ENCODE measurements at regions not wholly inside any gene's neighbourhood (a gene's known extent, or its start where the extent isn't known, plus 50 kb on each side); places are given as distances from the start of the nearest gene placed in this dataset.

- H3K27me3 ChIP-seq (ENCODE audit: control insufficient read depth, insufficient read depth, low read length) = no peaks in the 10 kb centered on the region
- H3K36me3 Mint-ChIP-seq = no peaks in the 10 kb centered on the region
- H3K9me3 ChIP-seq (ENCODE audit: control insufficient read depth, insufficient read depth, low read length) = no peaks in the 10 kb centered on the region
- intact Hi-C loops (cut with micrococcal nuclease) = no loop called here
- no peaks in the 10 kb centered on the region for H3K4me1 ChIP-seq (ENCODE audit: control insufficient read depth, insufficient read depth, low read length)
- peaks cover 5 to 9% of the 10 kb centered on the region in 2 donors for H3K9me3 Mint-ChIP-seq
- H3K27me3 Mint-ChIP-seq (ENCODE audit: low read depth in 2 of 2) = no peaks in the 10 kb centered on the region
- DNase-seq (no peak), ATAC-seq (no peak)
- no peak for TF ChIP-seq CTCF (IDR thresholded peaks at IDR 0.05)
- no peak overlapping the region for H3K27ac ChIP-seq (ENCODE audit: low read length)
- H3K27ac Mint-ChIP-seq = no peak overlapping the region
- no peaks in the 10 kb centered on the region for H3K4me1 Mint-ChIP-seq
- H3K4me3 ChIP-seq (ENCODE audit: low read length) = no peak overlapping the region
- no peaks in the 10 kb centered on the region for H3K36me3 ChIP-seq (ENCODE audit: control insufficient read depth, insufficient read depth, low read length)
- no peak overlapping the region for H3K4me3 Mint-ChIP-seq
Observed at GRCh38 chr11:43101113-43101512, 210.7 kb upstream of the API5 start.

- no peak for ATAC-seq
- no peaks in the 10 kb centered on the region for H3K27me3 ChIP-seq (ENCODE audit: control insufficient read depth, insufficient read depth, low read length)
- Mint-ChIP-seq H3K9me3 (peaks cover 9 to 10% of the 10 kb centered on the region in 2 donors), H3K4me1 (no peaks in the 10 kb centered on the region), H3K27me3 (ENCODE audit: low read depth in 2 of 2) (no peaks in the 10 kb centered on the region), H3K36me3 (no peaks in the 10 kb centered on the region), H3K4me3 (no peak overlapping the region), H3K27ac (no peak overlapping the region)
- H3K4me3 ChIP-seq (ENCODE audit: low read length) = no peak overlapping the region
- H3K36me3 ChIP-seq (ENCODE audit: control insufficient read depth, insufficient read depth, low read length) = no peaks in the 10 kb centered on the region
- no peak for DNase-seq
- no peak overlapping the region for H3K27ac ChIP-seq (ENCODE audit: low read length)
- no peaks in the 10 kb centered on the region for H3K4me1 ChIP-seq (ENCODE audit: control insufficient read depth, insufficient read depth, low read length)
- 55% methylated on average over 1 of the region's 1 CpG for WGBS (ENCODE audit: insufficient coverage)
- intact Hi-C loops (cut with micrococcal nuclease) = no loop called here
- H3K9me3 ChIP-seq (ENCODE audit: control insufficient read depth, insufficient read depth, low read length) = no peaks in the 10 kb centered on the region
- TF ChIP-seq CTCF (IDR thresholded peaks at IDR 0.05) = no peak
Observed at GRCh38 chr11:43116071-43116470, 195.7 kb upstream of the API5 start.

GRCh38 chr11:43119275-43119970 is 192.4 kb upstream of the API5 start:
- Histone ChIP-seq H3K4me1 (ENCODE audit: control insufficient read depth, insufficient read depth, low read length) (no peaks in the 10 kb centered on the region), H3K36me3 (ENCODE audit: control insufficient read depth, insufficient read depth, low read length) (no peaks in the 10 kb centered on the region), H3K9me3 (ENCODE audit: control insufficient read depth, insufficient read depth, low read length) (no peaks in the 10 kb centered on the region), H3K4me3 (ENCODE audit: low read length) (no peak overlapping the region), H3K27ac (ENCODE audit: low read length) (no peak overlapping the region), H3K27me3 (ENCODE audit: control insufficient read depth, insufficient read depth, low read length) (no peaks in the 10 kb centered on the region)
- H3K27me3 Mint-ChIP-seq (ENCODE audit: low read depth in 2 of 2) = no peaks in the 10 kb centered on the region
- no peaks in the 10 kb centered on the region for H3K36me3 Mint-ChIP-seq
- intact Hi-C loops (cut with micrococcal nuclease) = no loop called here
- peaks cover 0 to 9% of the 10 kb centered on the region in 2 donors for H3K9me3 Mint-ChIP-seq
- DNase-seq = no peak
- 80% methylated on average over 4 of the region's 4 CpGs for WGBS (ENCODE audit: insufficient coverage)
- no peak for TF ChIP-seq CTCF (IDR thresholded peaks at IDR 0.05)
- no peaks in the 10 kb centered on the region for H3K4me1 Mint-ChIP-seq
- H3K4me3 Mint-ChIP-seq = no peak overlapping the region
- ATAC-seq = no peak
- no peak overlapping the region for H3K27ac Mint-ChIP-seq

DNA sequence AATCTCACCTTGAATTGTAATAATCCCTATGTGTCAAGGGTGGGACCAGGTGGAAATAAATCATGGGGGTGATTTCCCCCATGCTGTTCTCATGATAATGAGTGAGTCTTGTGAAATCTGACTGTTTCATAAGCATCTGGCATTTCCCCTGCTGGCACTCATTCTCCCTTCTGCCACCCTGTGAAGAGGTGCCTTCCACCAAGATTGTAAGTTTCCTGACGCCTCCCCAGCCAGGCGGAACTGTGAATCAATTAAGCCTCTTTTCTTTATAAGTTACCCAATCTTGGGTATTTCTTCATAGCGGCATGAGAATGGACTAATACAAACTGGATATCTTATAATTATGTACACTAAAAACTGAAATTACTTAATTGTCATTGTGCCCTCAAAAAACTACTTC is 189.2 kb upstream of the API5 start:
- Mint-ChIP-seq H3K27me3 (ENCODE audit: low read depth in 2 of 2) (no peaks in the 10 kb centered on the region), H3K27ac (no peak overlapping the region), H3K9me3 (peaks cover 0 to 7% of the 10 kb centered on the region in 2 donors), H3K4me1 (no peaks in the 10 kb centered on the region), H3K36me3 (no peaks in the 10 kb centered on the region), H3K4me3 (no peak overlapping the region)
- Histone ChIP-seq H3K9me3 (ENCODE audit: control insufficient read depth, insufficient read depth, low read length) (no peaks in the 10 kb centered on the region), H3K36me3 (ENCODE audit: control insufficient read depth, insufficient read depth, low read length) (no peaks in the 10 kb centered on the region), H3K4me3 (ENCODE audit: low read length) (no peak overlapping the region), H3K27me3 (ENCODE audit: control insufficient read depth, insufficient read depth, low read length) (no peaks in the 10 kb centered on the region), H3K27ac (ENCODE audit: low read length) (no peak overlapping the region), H3K4me1 (ENCODE audit: control insufficient read depth, insufficient read depth, low read length) (no peaks in the 10 kb centered on the region)
- DNase-seq (no peak), ATAC-seq (no peak)
- intact Hi-C loops (cut with micrococcal nuclease) = no loop called here
- WGBS (ENCODE audit: insufficient coverage) = 94% methylated on average over 2 of the region's 3 CpGs
- TF ChIP-seq CTCF (IDR thresholded peaks at IDR 0.05) = no peak

Data from natural killer cell (primary cell).